ENCODE measurements at regions not wholly inside any gene's neighbourhood (a gene's known extent, or its start where the extent isn't known, plus 50 kb on each side); places are given as distances from the start of the nearest gene placed in this dataset.

GRCh38 chr6:14747881-14748520 lies 497.9 kb upstream of the JARID2 start:
- H3K4me3 Mint-ChIP-seq = peak overlapping the region; percentile 64 to 67
- DNase-seq (peak in 1 of 2 donors; percentile 60), ATAC-seq (replicated peaks in 1 of 2) (peak in 1 of 2 donors; percentile 14)
- H3K27ac Mint-ChIP-seq = peak overlapping the region; percentile 74
- peaks cover 2 to 6% of the 10 kb centered on the region in 2 donors for H3K36me3 Mint-ChIP-seq (ENCODE audit: insufficient read depth in 2 of 2)
- H3K9me3 Mint-ChIP-seq = peaks cover 0 to 2% of the 10 kb centered on the region in 2 donors
- peaks cover 81% of the 10 kb centered on the region for H3K4me1 Mint-ChIP-seq (ENCODE audit: low read depth)
- no peaks in the 10 kb centered on the region for H3K27me3 Mint-ChIP-seq (ENCODE audit: low read depth)

DNA sequence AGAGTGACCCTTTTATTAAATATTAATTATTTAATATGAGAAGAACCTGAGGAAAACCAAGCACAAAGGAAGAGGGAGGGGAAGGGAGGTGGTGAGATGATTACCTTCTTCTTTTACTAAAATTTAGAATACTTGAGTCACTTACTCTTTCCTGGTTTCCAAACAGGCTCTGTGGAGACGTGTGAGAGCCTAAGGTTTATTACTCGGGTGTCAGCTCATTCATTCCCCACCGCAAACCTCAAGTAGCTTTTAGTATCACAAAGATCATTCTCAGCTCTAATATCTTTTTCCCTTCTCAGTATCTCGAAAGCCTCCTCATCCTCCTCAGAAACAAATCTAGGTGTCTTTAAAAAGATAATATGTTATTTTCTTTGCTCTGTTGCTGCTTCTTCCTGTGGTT lies 497.2 kb upstream of the JARID2 start:
- peak in 1 of 2 donors; percentile 59 for DNase-seq

DNA sequence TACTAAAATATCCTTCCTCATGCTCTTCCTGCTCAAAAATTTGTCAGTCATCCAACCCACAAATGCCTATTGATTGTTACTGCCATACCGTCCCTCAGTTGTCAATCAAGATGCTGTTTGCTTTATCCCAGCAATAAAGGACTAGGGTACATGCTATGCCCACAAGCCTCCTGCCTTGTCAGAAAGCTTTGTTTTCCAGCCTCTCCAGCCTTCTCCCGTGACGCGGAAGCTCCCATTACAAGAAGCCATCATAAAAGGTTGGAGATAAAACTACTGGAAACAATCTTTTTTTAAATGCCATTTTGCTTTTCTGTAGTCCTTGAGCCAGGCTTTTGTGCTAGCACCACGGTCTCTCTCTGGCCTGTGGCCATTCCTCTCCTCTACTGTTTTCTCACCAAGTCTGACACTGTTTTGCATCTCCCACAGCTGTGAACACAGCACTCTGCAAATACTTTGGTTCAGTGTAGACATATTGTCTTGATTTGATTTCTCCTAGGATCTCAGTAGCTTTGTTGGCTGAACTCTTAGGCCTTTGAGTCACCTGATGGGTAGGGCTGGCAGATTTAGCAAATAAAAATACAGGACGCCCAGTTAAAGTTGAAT lies 495.7 kb upstream of the JARID2 start:
- Mint-ChIP-seq H3K4me3 (peak overlapping the region in 1 of 2 donors; percentile 29), H3K27me3 (ENCODE audit: low read depth) (no peaks in the 10 kb centered on the region), H3K36me3 (ENCODE audit: insufficient read depth in 2 of 2) (peaks cover 0 to 4% of the 10 kb centered on the region in 2 donors), H3K4me1 (ENCODE audit: low read depth) (peaks cover 79% of the 10 kb centered on the region), H3K9me3 (no peaks in the 10 kb centered on the region), H3K27ac (peak overlapping the region; percentile 82)
- no peak for DNase-seq
- no peak for ATAC-seq (replicated peaks in 1 of 2)

More for the DNA sequence above, 497.2 kb upstream of the JARID2 start:
- Mint-ChIP-seq H3K27ac (peak overlapping the region; percentile 74), H3K9me3 (no peaks in the 10 kb centered on the region), H3K27me3 (ENCODE audit: low read depth) (no peaks in the 10 kb centered on the region), H3K36me3 (ENCODE audit: insufficient read depth in 2 of 2) (peaks cover 2 to 6% of the 10 kb centered on the region in 2 donors), H3K4me1 (ENCODE audit: low read depth) (peaks cover 79% of the 10 kb centered on the region), H3K4me3 (peak overlapping the region in 1 of 2 donors; percentile 55)
- peak; percentile 49 to 54 for ATAC-seq (replicated peaks in 1 of 2)

- no peak for ATAC-seq (replicated peaks in 1 of 2)
- Mint-ChIP-seq H3K9me3 (no peaks in the 10 kb centered on the region), H3K4me3 (no peak overlapping the region), H3K36me3 (ENCODE audit: insufficient read depth in 2 of 2) (no peaks in the 10 kb centered on the region), H3K4me1 (ENCODE audit: low read depth) (peaks cover 83% of the 10 kb centered on the region), H3K27me3 (ENCODE audit: low read depth) (no peaks in the 10 kb centered on the region), H3K27ac (no peak overlapping the region)
- no peak for DNase-seq
These were observed 494.2 kb upstream of the JARID2 start for GRCh38 chr6:14751645-14752175.

DNA sequence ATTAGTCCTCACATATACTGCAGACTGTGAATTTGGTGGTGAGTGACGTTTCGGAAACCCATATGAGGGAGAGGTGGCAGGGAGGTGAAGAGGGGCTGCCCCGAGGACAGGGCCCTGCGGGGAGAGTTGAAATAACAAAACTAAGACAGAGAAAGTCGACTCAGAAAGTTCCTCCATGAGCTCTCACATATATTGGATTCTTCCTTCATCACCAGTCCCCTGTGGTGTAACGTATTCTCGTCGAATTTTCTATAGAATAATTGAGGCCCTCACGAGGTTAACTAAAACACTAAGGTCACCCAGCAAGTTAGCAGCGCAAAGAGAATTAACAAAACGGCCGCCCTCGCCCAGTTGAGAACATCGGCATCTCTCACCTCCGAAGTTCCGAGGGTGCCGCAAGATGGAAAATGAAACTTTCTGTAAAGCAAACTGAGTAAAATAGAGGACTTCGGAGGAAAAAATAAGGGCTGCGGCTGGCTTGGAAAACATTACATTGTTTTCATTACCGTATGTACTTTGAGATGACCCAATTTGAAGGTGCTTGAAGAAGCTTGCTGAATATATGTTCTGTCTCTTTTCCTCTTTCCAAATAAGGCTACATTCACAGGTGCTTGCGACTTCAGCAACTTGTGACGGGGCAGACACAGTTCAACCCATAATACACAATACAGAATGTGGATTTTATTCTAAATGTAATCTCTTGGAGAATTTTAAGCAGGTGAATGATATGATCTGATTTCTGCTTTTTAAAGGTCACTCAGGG lies 490.9 kb upstream of the JARID2 start:
- peak overlapping the region; percentile 55 to 85 for H3K4me3 Mint-ChIP-seq
- peak; percentile 74 to 79 for DNase-seq

DNA sequence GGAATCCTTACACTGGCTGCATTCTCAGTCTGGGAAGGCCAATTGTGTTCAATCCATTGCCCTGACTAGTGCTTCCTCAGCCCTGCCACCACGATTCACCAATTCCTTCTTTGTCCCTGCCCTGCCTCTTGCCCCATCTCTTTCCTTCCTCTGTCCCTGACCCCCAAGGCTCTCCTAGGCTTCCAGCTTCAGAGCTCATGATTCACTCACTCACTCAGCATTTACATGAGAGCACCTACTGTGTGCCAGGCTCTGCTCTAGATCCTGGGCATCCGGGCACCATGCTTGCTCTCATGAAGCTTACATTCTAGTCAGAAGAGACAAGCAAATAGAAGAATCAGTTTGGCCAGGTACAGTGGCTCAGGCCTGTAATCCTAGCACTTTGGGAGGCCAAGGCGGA lies 489.5 kb upstream of the JARID2 start:
- Mint-ChIP-seq H3K27me3 (ENCODE audit: low read depth) (no peaks in the 10 kb centered on the region), H3K9me3 (peaks cover 0 to 2% of the 10 kb centered on the region in 2 donors), H3K4me3 (no peak overlapping the region), H3K4me1 (ENCODE audit: low read depth) (peaks cover 77% of the 10 kb centered on the region), H3K36me3 (ENCODE audit: insufficient read depth in 2 of 2) (peaks cover 0 to 2% of the 10 kb centered on the region in 2 donors), H3K27ac (peak overlapping the region; percentile 11)
- no peak for ATAC-seq (replicated peaks in 1 of 2)
- no peak for DNase-seq

More for the DNA sequence above, 490.9 kb upstream of the JARID2 start:
- Mint-ChIP-seq H3K27ac (peak overlapping the region; percentile 99), H3K36me3 (ENCODE audit: insufficient read depth in 2 of 2) (peaks cover 0 to 2% of the 10 kb centered on the region in 2 donors), H3K27me3 (ENCODE audit: low read depth) (no peaks in the 10 kb centered on the region), H3K4me1 (ENCODE audit: low read depth) (peaks cover 80% of the 10 kb centered on the region), H3K9me3 (peaks cover 0 to 2% of the 10 kb centered on the region in 2 donors)
- ATAC-seq (replicated peaks in 1 of 2) = peak; percentile 87

GRCh38 chr6:14757014-14757413 lies 488.9 kb upstream of the JARID2 start:
- no peak for ATAC-seq (replicated peaks in 1 of 2)
- Mint-ChIP-seq H3K27ac (peak overlapping the region; percentile 58), H3K27me3 (ENCODE audit: low read depth) (no peaks in the 10 kb centered on the region)

DNA sequence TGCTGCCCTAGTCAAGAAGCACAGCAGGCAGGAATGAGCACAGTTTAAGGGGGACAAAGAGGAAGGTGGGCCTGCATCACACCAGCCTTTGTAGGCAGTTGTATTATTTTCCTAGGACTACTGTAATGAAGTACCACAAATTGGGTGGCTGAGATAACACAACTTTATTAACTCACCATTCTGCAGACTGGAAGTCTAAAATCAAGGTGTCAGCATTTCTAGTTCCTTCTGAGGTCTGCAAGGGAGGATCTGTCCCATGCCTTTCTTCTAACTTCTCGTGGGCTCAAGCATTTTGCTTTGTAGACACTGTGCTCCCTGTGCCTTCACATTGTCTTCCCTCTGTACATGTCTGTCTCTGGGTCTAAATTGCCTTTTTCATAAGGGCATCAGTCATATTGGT lies 488.5 kb upstream of the JARID2 start:
- Mint-ChIP-seq H3K4me3 (no peak overlapping the region), H3K27me3 (ENCODE audit: low read depth) (no peaks in the 10 kb centered on the region), H3K36me3 (ENCODE audit: insufficient read depth in 2 of 2) (peaks cover 0 to 2% of the 10 kb centered on the region in 2 donors), H3K27ac (peak overlapping the region; percentile 10), H3K4me1 (ENCODE audit: low read depth) (peaks cover 76% of the 10 kb centered on the region), H3K9me3 (peaks cover 0 to 2% of the 10 kb centered on the region in 2 donors)
- DNase-seq (no peak), ATAC-seq (replicated peaks in 1 of 2) (no peak)

More at GRCh38 chr6:14757014-14757413, 488.9 kb upstream of the JARID2 start:
- Mint-ChIP-seq H3K36me3 (ENCODE audit: insufficient read depth in 2 of 2) (peaks cover 0 to 2% of the 10 kb centered on the region in 2 donors), H3K4me1 (ENCODE audit: low read depth) (peaks cover 77% of the 10 kb centered on the region), H3K4me3 (no peak overlapping the region), H3K9me3 (peaks cover 0 to 2% of the 10 kb centered on the region in 2 donors)
- no peak for DNase-seq

GRCh38 chr6:14758421-14759081 lies 487.3 kb upstream of the JARID2 start:
- DNase-seq = peak in 1 of 2 donors; percentile 46
- Mint-ChIP-seq H3K9me3 (peaks cover 0 to 2% of the 10 kb centered on the region in 2 donors), H3K4me1 (ENCODE audit: low read depth) (peaks cover 77% of the 10 kb centered on the region), H3K27me3 (ENCODE audit: low read depth) (no peaks in the 10 kb centered on the region), H3K36me3 (ENCODE audit: insufficient read depth in 2 of 2) (peaks cover 0 to 2% of the 10 kb centered on the region in 2 donors), H3K27ac (peak overlapping the region; percentile 47), H3K4me3 (peak overlapping the region; percentile 2 to 46)
- peak; percentile 33 to 36 for ATAC-seq (replicated peaks in 1 of 2)

GRCh38 chr6:14759976-14760672 lies 485.7 kb upstream of the JARID2 start:
- H3K9me3 Mint-ChIP-seq = peaks cover 0 to 2% of the 10 kb centered on the region in 2 donors
- peaks cover 0 to 2% of the 10 kb centered on the region in 2 donors for H3K36me3 Mint-ChIP-seq (ENCODE audit: insufficient read depth in 2 of 2)
- no peak for ATAC-seq (replicated peaks in 1 of 2)
- peaks cover 68% of the 10 kb centered on the region for H3K4me1 Mint-ChIP-seq (ENCODE audit: low read depth)
- no peak overlapping the region for H3K4me3 Mint-ChIP-seq
- no peak for DNase-seq
- H3K27ac Mint-ChIP-seq = no peak overlapping the region
- H3K27me3 Mint-ChIP-seq (ENCODE audit: low read depth) = no peaks in the 10 kb centered on the region

DNA sequence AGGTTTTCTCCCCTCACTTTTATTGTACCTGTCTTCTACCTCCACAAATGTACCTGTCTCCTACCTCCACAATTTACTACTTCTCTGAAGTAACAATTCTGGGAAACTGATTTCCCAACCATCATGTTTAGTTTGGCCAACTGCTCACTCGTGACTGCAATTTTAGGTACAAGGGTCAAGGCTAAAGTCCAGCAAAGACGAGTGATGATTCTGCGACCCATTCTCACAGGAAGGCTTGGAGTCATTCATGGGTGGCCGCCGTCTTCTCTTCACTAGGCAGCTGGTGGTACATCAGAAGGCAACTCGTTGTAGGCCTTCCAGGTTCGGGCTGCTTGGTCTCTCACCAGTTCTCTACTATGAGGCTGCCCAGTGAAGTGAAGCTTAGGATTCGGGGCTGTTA lies 483.8 kb upstream of the JARID2 start:
- no peaks in the 10 kb centered on the region for H3K36me3 Mint-ChIP-seq (ENCODE audit: insufficient read depth in 2 of 2)
- no peaks in the 10 kb centered on the region for H3K27me3 Mint-ChIP-seq (ENCODE audit: low read depth)

GRCh38 chr6:14763139-14763538 lies 482.7 kb upstream of the JARID2 start:
- H3K27me3 Mint-ChIP-seq (ENCODE audit: low read depth) = no peaks in the 10 kb centered on the region
- no peaks in the 10 kb centered on the region for H3K9me3 Mint-ChIP-seq
- no peak overlapping the region for H3K27ac Mint-ChIP-seq
- peaks cover 42% of the 10 kb centered on the region for H3K4me1 Mint-ChIP-seq (ENCODE audit: low read depth)
- H3K4me3 Mint-ChIP-seq = no peak overlapping the region
- ATAC-seq (replicated peaks in 1 of 2) = no peak
- DNase-seq = no peak
- H3K36me3 Mint-ChIP-seq (ENCODE audit: insufficient read depth in 2 of 2) = no peaks in the 10 kb centered on the region

More for the DNA sequence above, 483.8 kb upstream of the JARID2 start:
- Mint-ChIP-seq H3K4me3 (no peak overlapping the region), H3K27ac (no peak overlapping the region), H3K4me1 (ENCODE audit: low read depth) (peaks cover 52% of the 10 kb centered on the region), H3K9me3 (no peaks in the 10 kb centered on the region)
- DNase-seq = no peak
- ATAC-seq (replicated peaks in 1 of 2) = no peak

Measured in activated T-cell treated with anti-CD3 and anti-CD28 coated beads, Interleukin-2, amount 50 U/mL, for 72 hours (primary cell).